ENCODE measurements at regions not wholly inside any gene's neighbourhood (a gene's known extent, or its start where the extent isn't known, plus 50 kb on each side); places are given as distances from the start of the nearest gene placed in this dataset.
A peak's percentile ranks its signal among the peaks of the same experiment; 100 is the strongest.

DNA sequence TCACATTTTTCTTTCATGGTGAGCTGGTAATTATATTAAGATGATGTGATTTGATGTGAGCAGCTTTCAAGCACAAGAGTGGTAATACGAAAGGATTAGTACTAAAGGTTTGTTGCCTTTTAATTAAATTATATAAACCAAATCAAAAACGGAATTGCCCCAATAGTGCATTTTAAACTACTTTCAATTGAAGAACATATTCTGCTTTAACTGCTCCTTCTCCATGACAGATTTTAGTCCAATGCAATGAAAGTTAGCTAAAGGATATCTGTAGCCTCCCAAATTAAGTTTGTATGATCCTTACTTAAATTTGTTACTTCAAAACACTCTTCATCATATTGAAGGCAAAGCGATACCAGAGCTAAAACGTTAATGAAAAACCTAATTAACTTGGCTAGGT lies 447.1 kb upstream of the AMOT start:
- Mint-ChIP-seq H3K27me3 (ENCODE audit: insufficient read depth, low read depth, poor library complexity) (no peaks in the 10 kb centered on the region), H3K4me3 (no peak overlapping the region), H3K27ac (no peak overlapping the region), H3K4me1 (no peaks in the 10 kb centered on the region; the same call in 2 of the 3 replicates), H3K36me3 (ENCODE audit: low read depth) (no peaks in the 10 kb centered on the region), H3K9me3 (no peaks in the 10 kb centered on the region)
- DNase-seq (ENCODE audit: low spot score), result no peak
- no peaks in the 10 kb centered on the region for H4K20me1 ChIP-seq (replicated peaks; ENCODE audit: insufficient read depth)
- TF ChIP-seq, protein P1, sequence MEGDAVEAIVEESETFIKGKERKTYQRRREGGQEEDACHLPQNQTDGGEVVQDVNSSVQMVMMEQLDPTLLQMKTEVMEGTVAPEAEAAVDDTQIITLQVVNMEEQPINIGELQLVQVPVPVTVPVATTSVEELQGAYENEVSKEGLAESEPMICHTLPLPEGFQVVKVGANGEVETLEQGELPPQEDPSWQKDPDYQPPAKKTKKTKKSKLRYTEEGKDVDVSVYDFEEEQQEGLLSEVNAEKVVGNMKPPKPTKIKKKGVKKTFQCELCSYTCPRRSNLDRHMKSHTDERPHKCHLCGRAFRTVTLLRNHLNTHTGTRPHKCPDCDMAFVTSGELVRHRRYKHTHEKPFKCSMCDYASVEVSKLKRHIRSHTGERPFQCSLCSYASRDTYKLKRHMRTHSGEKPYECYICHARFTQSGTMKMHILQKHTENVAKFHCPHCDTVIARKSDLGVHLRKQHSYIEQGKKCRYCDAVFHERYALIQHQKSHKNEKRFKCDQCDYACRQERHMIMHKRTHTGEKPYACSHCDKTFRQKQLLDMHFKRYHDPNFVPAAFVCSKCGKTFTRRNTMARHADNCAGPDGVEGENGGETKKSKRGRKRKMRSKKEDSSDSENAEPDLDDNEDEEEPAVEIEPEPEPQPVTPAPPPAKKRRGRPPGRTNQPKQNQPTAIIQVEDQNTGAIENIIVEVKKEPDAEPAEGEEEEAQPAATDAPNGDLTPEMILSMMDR (conservative IDR thresholded peaks at IDR 0.05; ENCODE audit: low read depth in 2 of 2), result no peak
- TF ChIP-seq ZNF114 (CRISPR knock-in tag; IDR thresholded peaks at IDR 0.05), result no peak
- no peak for TF ChIP-seq ZNF331 (CRISPR knock-in tag; IDR thresholded peaks at IDR 0.05; ENCODE audit: low read depth)
- TF ChIP-seq, protein P2, sequence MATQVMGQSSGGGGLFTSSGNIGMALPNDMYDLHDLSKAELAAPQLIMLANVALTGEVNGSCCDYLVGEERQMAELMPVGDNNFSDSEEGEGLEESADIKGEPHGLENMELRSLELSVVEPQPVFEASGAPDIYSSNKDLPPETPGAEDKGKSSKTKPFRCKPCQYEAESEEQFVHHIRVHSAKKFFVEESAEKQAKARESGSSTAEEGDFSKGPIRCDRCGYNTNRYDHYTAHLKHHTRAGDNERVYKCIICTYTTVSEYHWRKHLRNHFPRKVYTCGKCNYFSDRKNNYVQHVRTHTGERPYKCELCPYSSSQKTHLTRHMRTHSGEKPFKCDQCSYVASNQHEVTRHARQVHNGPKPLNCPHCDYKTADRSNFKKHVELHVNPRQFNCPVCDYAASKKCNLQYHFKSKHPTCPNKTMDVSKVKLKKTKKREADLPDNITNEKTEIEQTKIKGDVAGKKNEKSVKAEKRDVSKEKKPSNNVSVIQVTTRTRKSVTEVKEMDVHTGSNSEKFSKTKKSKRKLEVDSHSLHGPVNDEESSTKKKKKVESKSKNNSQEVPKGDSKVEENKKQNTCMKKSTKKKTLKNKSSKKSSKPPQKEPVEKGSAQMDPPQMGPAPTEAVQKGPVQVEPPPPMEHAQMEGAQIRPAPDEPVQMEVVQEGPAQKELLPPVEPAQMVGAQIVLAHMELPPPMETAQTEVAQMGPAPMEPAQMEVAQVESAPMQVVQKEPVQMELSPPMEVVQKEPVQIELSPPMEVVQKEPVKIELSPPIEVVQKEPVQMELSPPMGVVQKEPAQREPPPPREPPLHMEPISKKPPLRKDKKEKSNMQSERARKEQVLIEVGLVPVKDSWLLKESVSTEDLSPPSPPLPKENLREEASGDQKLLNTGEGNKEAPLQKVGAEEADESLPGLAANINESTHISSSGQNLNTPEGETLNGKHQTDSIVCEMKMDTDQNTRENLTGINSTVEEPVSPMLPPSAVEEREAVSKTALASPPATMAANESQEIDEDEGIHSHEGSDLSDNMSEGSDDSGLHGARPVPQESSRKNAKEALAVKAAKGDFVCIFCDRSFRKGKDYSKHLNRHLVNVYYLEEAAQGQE (IDR thresholded peaks at IDR 0.05; ENCODE audit: unreplicated experiment), result no peak
- TF ChIP-seq, protein P3, sequence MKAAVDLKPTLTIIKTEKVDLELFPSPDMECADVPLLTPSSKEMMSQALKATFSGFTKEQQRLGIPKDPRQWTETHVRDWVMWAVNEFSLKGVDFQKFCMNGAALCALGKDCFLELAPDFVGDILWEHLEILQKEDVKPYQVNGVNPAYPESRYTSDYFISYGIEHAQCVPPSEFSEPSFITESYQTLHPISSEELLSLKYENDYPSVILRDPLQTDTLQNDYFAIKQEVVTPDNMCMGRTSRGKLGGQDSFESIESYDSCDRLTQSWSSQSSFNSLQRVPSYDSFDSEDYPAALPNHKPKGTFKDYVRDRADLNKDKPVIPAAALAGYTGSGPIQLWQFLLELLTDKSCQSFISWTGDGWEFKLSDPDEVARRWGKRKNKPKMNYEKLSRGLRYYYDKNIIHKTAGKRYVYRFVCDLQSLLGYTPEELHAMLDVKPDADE (IDR thresholded peaks at IDR 0.05), result no peak
- TF ChIP-seq POLR2AphosphoS5 (IDR thresholded peaks at IDR 0.05; ENCODE audit: low read depth), result no peak
- TF ChIP-seq STAT1 (IDR thresholded peaks at IDR 0.05; ENCODE audit: unreplicated experiment), result no peak
- no peak for TF ChIP-seq EZH2phosphoT487 (IDR thresholded peaks at IDR 0.05; ENCODE audit: unreplicated experiment)
- no peak for TF ChIP-seq CREB1 (CRISPR knock-in tag; IDR thresholded peaks at IDR 0.05; ENCODE audit: low read depth)
- TF ChIP-seq NANOG (IDR thresholded peaks at IDR 0.05; ENCODE audit: borderline replicate concordance), result no peak
- H3K27me3 ChIP-seq (ENCODE audit: insufficient read depth), result no peaks in the 10 kb centered on the region
- no peaks in the 10 kb centered on the region for H3K36me3 ChIP-seq (ENCODE audit: insufficient read depth)
- no peaks in the 10 kb centered on the region for H3K79me2 ChIP-seq (replicated peaks; ENCODE audit: insufficient read depth)
- no peak overlapping the region for H2AFZ ChIP-seq
- H3F3A ChIP-seq (replicated peaks; ENCODE audit: low read depth), result no peaks in the 10 kb centered on the region
- no peak overlapping the region for H3K4me2 ChIP-seq
- no peak overlapping the region for H3K27ac ChIP-seq (ENCODE audit: low read depth)
- H3K9me2 ChIP-seq (ENCODE audit: insufficient read depth), result no peaks in the 10 kb centered on the region
- no peak overlapping the region for H3K4me3 ChIP-seq
- ATAC-seq, result no peak
- H3K4me1 ChIP-seq (ENCODE audit: insufficient read depth), result 0 out of 2 replicates have a peak, but pooled peaks cover 5% of the 10 kb centered on the region

DNA sequence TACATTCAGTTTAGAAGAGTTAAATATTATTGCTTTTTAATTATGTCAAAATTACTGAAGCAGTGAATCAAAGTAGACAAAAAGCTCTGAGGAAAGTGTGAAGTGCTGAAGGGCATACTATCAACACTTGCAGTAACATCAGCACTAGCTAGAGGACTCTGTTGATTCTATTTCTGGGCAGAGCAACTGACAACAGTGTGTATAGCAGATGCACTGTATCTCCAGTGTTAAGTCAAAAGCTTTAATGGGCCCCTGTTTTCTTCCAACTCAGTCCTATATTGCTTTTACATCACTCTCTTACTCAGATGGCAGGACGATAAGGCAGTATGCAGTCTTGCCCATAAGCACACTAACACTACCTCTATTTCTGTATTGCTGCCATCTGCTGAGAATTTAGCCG lies 435.2 kb upstream of the AMOT start:
- peak; percentile 3 for DNase-seq (ENCODE audit: low spot score)
- Histone ChIP-seq H3K36me3 (ENCODE audit: insufficient read depth) (no peaks in the 10 kb centered on the region), H2AFZ (no peak overlapping the region), H3K4me1 (ENCODE audit: insufficient read depth) (no peaks in the 10 kb centered on the region), H3K27me3 (ENCODE audit: insufficient read depth) (no peaks in the 10 kb centered on the region), H3K79me2 (replicated peaks; ENCODE audit: insufficient read depth) (no peaks in the 10 kb centered on the region), H3K27ac (ENCODE audit: low read depth) (no peak overlapping the region), H4K20me1 (replicated peaks; ENCODE audit: insufficient read depth) (no peaks in the 10 kb centered on the region), H3K9me2 (ENCODE audit: insufficient read depth) (no peaks in the 10 kb centered on the region), H3K4me2 (no peak overlapping the region), H3F3A (replicated peaks; ENCODE audit: low read depth) (no peaks in the 10 kb centered on the region), H3K4me3 (no peak overlapping the region)
- Mint-ChIP-seq H3K4me3 (no peak overlapping the region), H3K9me3 (no peaks in the 10 kb centered on the region; the same call in 2 of the 3 replicates), H3K27me3 (ENCODE audit: insufficient read depth, low read depth, poor library complexity) (no peaks in the 10 kb centered on the region), H3K27ac (no peak overlapping the region), H3K4me1 (no peaks in the 10 kb centered on the region), H3K36me3 (ENCODE audit: low read depth) (no peaks in the 10 kb centered on the region)
- TF ChIP-seq NANOG (IDR thresholded peaks at IDR 0.05; ENCODE audit: borderline replicate concordance) (no peak), CREB1 (CRISPR knock-in tag; IDR thresholded peaks at IDR 0.05; ENCODE audit: low read depth) (no peak)
- TF ChIP-seq, protein P1 (conservative IDR thresholded peaks at IDR 0.05; ENCODE audit: low read depth in 2 of 2), result peak in 1 of 2 experiments; percentile 48; a peak in 2 of 4 replicates
- ATAC-seq, result no peak

Measured in GM23338 (cell line).